Caco-2 (cell line): ENCODE measurements at regions not wholly inside any gene's neighbourhood (a gene's known extent, or its start where the extent isn't known, plus 50 kb on each side); places are given as distances from the start of the nearest gene placed in this dataset.

ENCODE experiments used
- BruUV-seq: library from RNA; stranded (reverse); fragments of 400-500 nt; replicated peaks from 2 replicates; lab custom pipeline; 2021; lab: Mats Ljungman, UMichigan
- CTCF ChIA-PET: fragments of 300-600 bp; sonication (Branson Sonifier 250); formaldehyde crosslinking; loops from one replicate; lab custom pipeline; 2022; ENCODE audit warnings: antibody characterized with exemption; lab: Charles Lee
- POLR2A ChIA-PET: fragments of 300-600 bp; sonication (Branson Sonifier 250); formaldehyde crosslinking; loops from one replicate; lab custom pipeline; 2022; ENCODE audit warnings: antibody characterized with exemption; lab: Charles Lee
- DNase-seq, 2 experiments: peaks; one replicate each; pipeline versions ENCODE4 v3.0.0 to v3.0.0-alpha.2; 2020 to 2022
- H3K27me3 ChIP-seq: replicated peaks from 2 replicates; pipeline ENCODE4 v1.6.0; 2011; ENCODE audit warnings: low read length; ENCODE audit not compliant: control insufficient read depth, insufficient read depth
- H3K36me3 ChIP-seq: 2 replicates; pipeline ENCODE4 v1.5.1; 2011; ENCODE audit warnings: low read length; ENCODE audit not compliant: control insufficient read depth, insufficient read depth
- H3K4me1 ChIP-seq: fragments of 250-450 bp; sonication (Bioruptor Pico); 2 replicates; pipeline ENCODE4 v1.5.1; 2020; ENCODE audit warnings: mild to moderate bottlenecking
- H3K4me3 ChIP-seq: 2 replicates; pipeline ENCODE4 v1.5.1; 2011; ENCODE audit warnings: low read depth, mild to moderate bottlenecking, control low read depth, low read length
- H3K9me3 ChIP-seq: fragments of 250-450 bp; sonication (Bioruptor Pico); 2 replicates; pipeline ENCODE4 v1.5.1; 2020; ENCODE audit warnings: mild to moderate bottlenecking, moderate library complexity
- H3K27ac Mint-ChIP-seq: one replicate; pipeline ENCODE4 v1.8.0; 2022; ENCODE audit warnings: mixed read lengths; ENCODE audit not compliant: unreplicated experiment
- H3K27me3 Mint-ChIP-seq: one replicate; pipeline ENCODE4 v1.8.0; 2022; ENCODE audit warnings: mixed read lengths; ENCODE audit not compliant: insufficient read depth, unreplicated experiment
- H3K36me3 Mint-ChIP-seq: one replicate; pipeline ENCODE4 v1.8.0; 2022; ENCODE audit warnings: mild to moderate bottlenecking, mixed read lengths; ENCODE audit not compliant: insufficient read depth, unreplicated experiment
- H3K4me1 Mint-ChIP-seq: one replicate; pipeline ENCODE4 v1.8.0; 2022; ENCODE audit warnings: low read depth, mixed read lengths; ENCODE audit not compliant: unreplicated experiment
- H3K4me3 Mint-ChIP-seq: one replicate; pipeline ENCODE4 v1.8.0; 2022; ENCODE audit warnings: mild to moderate bottlenecking, moderate library complexity, mixed read lengths; ENCODE audit not compliant: unreplicated experiment
- H3K9me3 Mint-ChIP-seq: one replicate; pipeline ENCODE4 v1.8.0; 2022; ENCODE audit warnings: mixed read lengths; ENCODE audit not compliant: unreplicated experiment
- CTCF ChIP-seq, 2 experiments: fragments of 200-600 bp in 1 of 2; IDR thresholded peaks; 1 replicate in 1 of 2; 2 replicates in 1 of 2; pipeline versions ENCODE4 v1.5.1 to v1.8.0; 2011 to 2022; ENCODE audit warnings: antibody characterized with exemption in 1 of 2, control low read depth in 1 of 2, inconsistent platforms in 1 of 2, low read depth in 1 of 2, low read length in 1 of 2, mild to moderate bottlenecking in 1 of 2, moderate library complexity in 1 of 2; ENCODE audit not compliant: insufficient read depth in 1 of 2, severe bottlenecking in 1 of 2, unreplicated experiment in 1 of 2
- intact Hi-C: fragments of 100-400 bp; cut with micrococcal nuclease; formaldehyde crosslinking; loops from one replicate; pipeline ENCODE4 v1.10.0; 2022; ENCODE audit not compliant: unreplicated experiment

- Mint-ChIP-seq H3K27me3 (peaks cover 4% of the 10 kb centered on the region), H3K9me3 (no peaks in the 10 kb centered on the region)
- intact Hi-C loops: no loop called here
Observed at GRCh38 chr11:82004537-82005213, 729.0 kb downstream of the FAM181B start.

GRCh38 chr11:82003671-82004515 is 729.8 kb downstream of the FAM181B start:
- no peaks in the 10 kb centered on the region for H3K9me3 Mint-ChIP-seq
- Histone ChIP-seq H3K4me1 (no peaks in the 10 kb centered on the region), H3K4me3 (no peak overlapping the region), H3K36me3 (no peaks in the 10 kb centered on the region), H3K27me3 (no peaks in the 10 kb centered on the region), H3K9me3 (no peaks in the 10 kb centered on the region)
- H3K36me3 Mint-ChIP-seq: no peaks in the 10 kb centered on the region
- TF ChIP-seq CTCF (IDR thresholded peaks at IDR 0.05; ENCODE audit: insufficient read depth in 1 of 2, low read depth in 1 of 2, low read length in 1 of 2, severe bottlenecking in 1 of 2, unreplicated experiment in 1 of 2): no peak
- DNase-seq: no peak
- ChIA-PET CTCF (no interaction called here), POLR2A (no interaction called here)
- peaks cover 4% of the 10 kb centered on the region for H3K27me3 Mint-ChIP-seq
- intact Hi-C loops: no loop called here
- H3K4me3 Mint-ChIP-seq: no peak overlapping the region
- no peaks in the 10 kb centered on the region for H3K4me1 Mint-ChIP-seq
- BruUV-seq: no TSS peak
- no peak overlapping the region for H3K27ac Mint-ChIP-seq

More at GRCh38 chr11:82004537-82005213, 729.0 kb downstream of the FAM181B start:
- Mint-ChIP-seq H3K4me3 (no peak overlapping the region), H3K36me3 (no peaks in the 10 kb centered on the region), H3K27ac (no peak overlapping the region), H3K4me1 (no peaks in the 10 kb centered on the region)
- no peak for DNase-seq
- H3K27me3 ChIP-seq: no peaks in the 10 kb centered on the region
- CTCF ChIA-PET: no interaction called here
- POLR2A ChIA-PET: no interaction called here
- H3K4me1 ChIP-seq: no peaks in the 10 kb centered on the region
- no peaks in the 10 kb centered on the region for H3K36me3 ChIP-seq
- no peak for TF ChIP-seq CTCF (IDR thresholded peaks at IDR 0.05; ENCODE audit: insufficient read depth in 1 of 2, low read depth in 1 of 2, low read length in 1 of 2, severe bottlenecking in 1 of 2, unreplicated experiment in 1 of 2)
- no peak overlapping the region for H3K4me3 ChIP-seq
- BruUV-seq: no TSS peak
- no peaks in the 10 kb centered on the region for H3K9me3 ChIP-seq

- Histone ChIP-seq H3K9me3 (no peaks in the 10 kb centered on the region), H3K27me3 (no peaks in the 10 kb centered on the region), H3K4me3 (no peak overlapping the region), H3K36me3 (no peaks in the 10 kb centered on the region), H3K4me1 (no peaks in the 10 kb centered on the region)
- H3K9me3 Mint-ChIP-seq: no peaks in the 10 kb centered on the region
- DNase-seq: no peak
- H3K4me1 Mint-ChIP-seq: no peaks in the 10 kb centered on the region
- no peak overlapping the region for H3K27ac Mint-ChIP-seq
- BruUV-seq: no TSS peak
- intact Hi-C loops: no loop called here
- no peaks in the 10 kb centered on the region for H3K36me3 Mint-ChIP-seq
- no peak overlapping the region for H3K4me3 Mint-ChIP-seq
- peaks cover 4% of the 10 kb centered on the region for H3K27me3 Mint-ChIP-seq
- CTCF ChIA-PET: no interaction called here
- POLR2A ChIA-PET: no interaction called here
- no peak for TF ChIP-seq CTCF (IDR thresholded peaks at IDR 0.05; ENCODE audit: insufficient read depth in 1 of 2, low read depth in 1 of 2, low read length in 1 of 2, severe bottlenecking in 1 of 2, unreplicated experiment in 1 of 2)
Observed at GRCh38 chr11:82003024-82003423, 730.6 kb downstream of the FAM181B start.
